H1 (cell line): ENCODE measurements at regions not wholly inside any gene's neighbourhood (a gene's known extent, or its start where the extent isn't known, plus 50 kb on each side); places are given as distances from the start of the nearest gene placed in this dataset.

Experiments used
- CTCF ChIA-PET: fragments of 300-600 bp; sonication (Branson Sonifier 250); formaldehyde crosslinking; loops from one replicate; lab custom pipeline; 2021; ENCODE audit not compliant: partially characterized antibody; lab: Charles Lee
- POLR2A ChIA-PET: fragments of 300-600 bp; sonication (Branson Sonifier 250); formaldehyde crosslinking; loops from one replicate; lab custom pipeline; 2021; ENCODE audit warnings: inconsistent platforms; ENCODE audit not compliant: partially characterized antibody; lab: Charles Lee
- DNase-seq, 2 experiments: peaks; one replicate each; pipeline versions ENCODE4 v3.0.0 to v3.0.0-alpha.2; 2010 to 2022; ENCODE audit warnings: low spot score in 2 of 2, low read depth in 1 of 2, mixed read lengths in 1 of 2
- FAIRE-seq: peaks from 2 replicates; lab custom pipeline; 2011; peaks lifted over from hg19 to GRCh38; lab: Jason Lieb, UNC
- H2AFZ ChIP-seq: 2 replicates; pipeline ENCODE4 v1.8.1; 2012; ENCODE audit warnings: low read length, inconsistent platforms
- H2AK5ac ChIP-seq: 2 replicates; pipeline ENCODE4 v1.6.1; 2013; ENCODE audit warnings: low read depth, low read length
- H2BK120ac ChIP-seq: replicated peaks from 2 replicates; pipeline ENCODE3; 2013; ENCODE audit warnings: low read depth, low read length, inconsistent platforms
- H2BK12ac ChIP-seq: 2 replicates; pipeline ENCODE4 v1.6.1; 2013; ENCODE audit warnings: low read depth, low read length
- H2BK15ac ChIP-seq: 2 replicates; pipeline ENCODE4 v1.6.1; 2013; ENCODE audit warnings: low read length
- H2BK20ac ChIP-seq: 2 replicates; pipeline ENCODE4 v1.6.1; 2013; ENCODE audit warnings: low read length
- H2BK5ac ChIP-seq: 2 replicates; pipeline ENCODE4 v1.6.1; 2013; ENCODE audit warnings: low read depth, low read length
- H3K14ac ChIP-seq: 2 replicates; pipeline ENCODE4 v1.6.1; 2013; ENCODE audit warnings: inconsistent platforms; ENCODE audit not compliant: insufficient read length
- H3K18ac ChIP-seq: 2 replicates; pipeline ENCODE4 v1.6.1; 2013; ENCODE audit warnings: low read length; ENCODE audit errors: extremely low read depth
- H3K23ac ChIP-seq: 2 replicates; pipeline ENCODE4 v1.6.1; 2013; ENCODE audit warnings: inconsistent platforms; ENCODE audit not compliant: insufficient read length
- H3K23me2 ChIP-seq: 2 replicates; pipeline ENCODE4 v1.6.1; 2013; ENCODE audit warnings: low read depth, low read length
- H3K27ac ChIP-seq: 2 replicates; pipeline ENCODE4 v1.6.1; 2011; ENCODE audit warnings: low read depth, low read length, inconsistent platforms
- H3K27me3 ChIP-seq, 4 experiments: replicated peaks in 1 of 4; 1 replicate in 1 of 4; 2 replicates in 3 of 4; pipeline versions ENCODE4 v1.6.1 to v1.8.1; 2011 to 2013; ENCODE audit warnings: low read length in 3 of 4, mild to moderate bottlenecking in 3 of 4, inconsistent platforms in 2 of 4, mixed read lengths in 2 of 4, moderate library complexity in 1 of 4; ENCODE audit not compliant: control insufficient read depth in 3 of 4, insufficient read depth in 3 of 4; ENCODE audit errors: extremely low read depth in 1 of 4
- H3K36me3 ChIP-seq, 4 experiments: 2 replicates each; pipeline versions ENCODE4 v1.6.1 to v1.8.1; 2011 to 2013; ENCODE audit warnings: mild to moderate bottlenecking in 4 of 4, low read length in 3 of 4, moderate library complexity in 2 of 4, control low read depth in 1 of 4, inconsistent platforms in 1 of 4; ENCODE audit not compliant: insufficient read depth in 4 of 4, control insufficient read depth in 2 of 4
- H3K4ac ChIP-seq: replicated peaks from 2 replicates; pipeline ENCODE3; 2013; ENCODE audit warnings: low read length, low read depth, mixed read lengths, inconsistent platforms; ENCODE audit not compliant: insufficient read length
- H3K4me1 ChIP-seq, 4 experiments: replicated peaks in 1 of 4; 1 replicate in 1 of 4; 2 replicates in 3 of 4; pipeline versions ENCODE4 v1.6.1 to v1.8.1; 2011 to 2013; ENCODE audit warnings: low read length in 3 of 4, inconsistent platforms in 2 of 4, mixed read lengths in 1 of 4; ENCODE audit not compliant: insufficient read depth in 4 of 4, control insufficient read depth in 3 of 4
- H3K4me2 ChIP-seq, 2 experiments: 2 replicates each; pipeline versions ENCODE4 v1.6.1 to v1.8.1; 2011 to 2013; ENCODE audit warnings: low read depth in 2 of 2, low read length in 2 of 2, control low read depth in 1 of 2, inconsistent platforms in 1 of 2, mild to moderate bottlenecking in 1 of 2; ENCODE audit not compliant: insufficient read depth in 1 of 2
- H3K4me3 ChIP-seq, 4 experiments: fragments of 200-600, 300-600 bp in 1 of 4; sonication (generic), shearing (Covaris generic), sonication (Bioruptor Twin) in 1 of 4; 2 replicates each; pipeline versions ENCODE4 v1.5.1 to v1.8.1; 2011 to 2016; ENCODE audit warnings: low read length in 4 of 4, low read depth in 3 of 4, control low read depth in 2 of 4, inconsistent platforms in 2 of 4, mild to moderate bottlenecking in 2 of 4, mixed read lengths in 1 of 4, moderate library complexity in 1 of 4; ENCODE audit not compliant: insufficient read depth in 2 of 4; ENCODE audit errors: extremely low read depth in 1 of 4
- H3K56ac ChIP-seq: replicated peaks from 2 replicates; pipeline ENCODE3; 2013; ENCODE audit warnings: low read depth, mild to moderate bottlenecking, mixed read lengths, low read length, inconsistent platforms; ENCODE audit not compliant: insufficient read length
- H3K79me1 ChIP-seq: 2 replicates; pipeline ENCODE4 v1.6.1; 2013; ENCODE audit warnings: low read depth, low read length, control low read depth
- H3K79me2 ChIP-seq, 2 experiments: 2 replicates each; pipeline versions ENCODE4 v1.6.1 to v1.8.1; 2012 to 2013; ENCODE audit warnings: low read length in 2 of 2, mild to moderate bottlenecking in 2 of 2, inconsistent platforms in 1 of 2; ENCODE audit not compliant: insufficient read depth in 2 of 2, control insufficient read depth in 1 of 2
- H3K9ac ChIP-seq, 4 experiments: replicated peaks in 1 of 4; 1 replicate in 1 of 4; 2 replicates in 3 of 4; pipeline versions ENCODE4 v1.6.1 to v1.8.1; 2011 to 2013; ENCODE audit warnings: low read depth in 3 of 4, low read length in 3 of 4, control low read depth in 2 of 4, mild to moderate bottlenecking in 2 of 4, moderate library complexity in 2 of 4, inconsistent platforms in 1 of 4; ENCODE audit errors: extremely low read depth in 1 of 4
- H3K9me3 ChIP-seq, 2 experiments: 2 replicates each; pipeline versions ENCODE4 v1.6.1 to v1.8.1; 2012 to 2013; ENCODE audit warnings: mild to moderate bottlenecking in 2 of 2, moderate library complexity in 2 of 2, control low read depth in 1 of 2, inconsistent platforms in 1 of 2, low read depth in 1 of 2, low read length in 1 of 2, mixed read lengths in 1 of 2; ENCODE audit not compliant: insufficient read depth in 2 of 2
- H4K20me1 ChIP-seq, 2 experiments: replicated peaks in 1 of 2; 2 replicates each; pipeline versions ENCODE3 to v1.8.1; 2011 to 2013; ENCODE audit warnings: inconsistent platforms in 2 of 2, low read length in 2 of 2, mild to moderate bottlenecking in 1 of 2; ENCODE audit not compliant: insufficient read depth in 2 of 2, control insufficient read depth in 1 of 2
- H4K5ac ChIP-seq: 2 replicates; pipeline ENCODE4 v1.6.1; 2013; ENCODE audit warnings: low read length, low read depth, mixed read lengths, inconsistent platforms; ENCODE audit not compliant: insufficient read length
- H4K8ac ChIP-seq: 2 replicates; pipeline ENCODE4 v1.8.0; 2013; ENCODE audit warnings: mild to moderate bottlenecking, moderate library complexity, low read length, inconsistent platforms; ENCODE audit not compliant: insufficient read depth; ENCODE audit errors: extremely low read depth
- H4K91ac ChIP-seq: replicated peaks from 2 replicates; pipeline ENCODE3; 2013; ENCODE audit warnings: low read length, mixed read lengths, inconsistent platforms; ENCODE audit not compliant: insufficient read length
- CBX5 ChIP-seq: fragments of 300-800, 300-1000 bp; sonication (generic); IDR thresholded peaks from 2 replicates; pipeline ENCODE4 v1.7.1; 2016; ENCODE audit warnings: antibody characterized with exemption, low read length, low read depth
- CEBPB ChIP-seq: IDR thresholded peaks from 2 replicates; pipeline ENCODE4 v1.6.1; 2012; ENCODE audit warnings: low read depth, low read length
- CHD1 ChIP-seq: IDR thresholded peaks from 2 replicates; pipeline ENCODE4 v1.6.1; 2012; ENCODE audit warnings: low read depth, low read length, improper control_type of control experiment
- POLR2AphosphoS5 ChIP-seq: IDR thresholded peaks from 2 replicates; pipeline ENCODE4 v1.6.1; 2011; ENCODE audit warnings: low read depth, low read length
- POU5F1 ChIP-seq: IDR thresholded peaks from 2 replicates; pipeline ENCODE4 v1.6.1; 2011; ENCODE audit warnings: low read depth, mild to moderate bottlenecking, low read length, moderate library complexity
- RFX5 ChIP-seq: IDR thresholded peaks from 2 replicates; pipeline ENCODE4 v1.6.1; 2011; ENCODE audit warnings: low read depth, low read length, improper control_type of control experiment, borderline replicate concordance
- SIX5 ChIP-seq: IDR thresholded peaks from 2 replicates; pipeline ENCODE4 v1.6.1; 2011; ENCODE audit warnings: mild to moderate bottlenecking, low read depth, low read length
- SP1 ChIP-seq: IDR thresholded peaks from 2 replicates; pipeline ENCODE4 v1.6.1; 2011; ENCODE audit warnings: low read depth, low read length
- WGBS, 2 experiments: shearing (Covaris generic) in 1 of 2; methylation state at CpG; one replicate each; pipeline versions ENCODE4 v1.1.6 to v1.1.7; 2013 to 2015; ENCODE audit warnings: low lambda C conversion rate in 2 of 2, mixed read lengths in 2 of 2, inconsistent platforms in 1 of 2, low coverage in 1 of 2, missing lambda C conversion rate in 1 of 2; ENCODE audit not compliant: insufficient replicate concordance in 2 of 2, insufficient coverage in 1 of 2, insufficient read length in 1 of 2; ENCODE audit errors: extremely low coverage in 1 of 2, missing lambda C conversion rate in 1 of 2; 5-methylcytosine and 5-hydroxymethylcytosine counted together

GRCh38 chr2:225196579-225196978 lies 154.3 kb upstream of the DOCK10 start:
- no peak overlapping the region for H2BK15ac ChIP-seq
- H2BK12ac ChIP-seq = no peak overlapping the region
- H2AFZ ChIP-seq = 0 out of 2 replicates have a peak overlapping the region, but pooled peaks have one; percentile 41
- no peak for TF ChIP-seq POLR2AphosphoS5
- TF ChIP-seq POU5F1 = no peak
- no peak for TF ChIP-seq CBX5
- no peak for TF ChIP-seq RFX5
- no peak for TF ChIP-seq CEBPB
- no peak for TF ChIP-seq SIX5
- no peak for TF ChIP-seq SP1
- TF ChIP-seq CHD1 = no peak
- H3K9ac ChIP-seq = no peak overlapping the region
- CTCF ChIA-PET = no interaction called here
- no peak overlapping the region for H3K4ac ChIP-seq
- no peak overlapping the region for H3K4me2 ChIP-seq
- no peaks in the 10 kb centered on the region for H4K20me1 ChIP-seq
- no peak overlapping the region for H3K56ac ChIP-seq
- DNase-seq (no peak), FAIRE-seq (no peak)
- no peaks in the 10 kb centered on the region for H3K27me3 ChIP-seq
- H3K4me3 ChIP-seq = no peak overlapping the region
- POLR2A ChIA-PET = no interaction called here
- no peak overlapping the region for H3K14ac ChIP-seq
- H3K36me3 ChIP-seq = no peaks in the 10 kb centered on the region
- H4K5ac ChIP-seq = no peak overlapping the region
- H2AK5ac ChIP-seq = no peak overlapping the region
- no peak overlapping the region for H3K23ac ChIP-seq
- H3K27ac ChIP-seq = no peak overlapping the region
- no peaks in the 10 kb centered on the region for H3K9me3 ChIP-seq
- no peaks in the 10 kb centered on the region for H3K79me2 ChIP-seq
- H2BK20ac ChIP-seq = no peak overlapping the region
- H3K18ac ChIP-seq = no peak overlapping the region
- H3K23me2 ChIP-seq = no peaks in the 10 kb centered on the region
- no peak overlapping the region for H2BK120ac ChIP-seq
- no peak overlapping the region for H2BK5ac ChIP-seq
- H3K4me1 ChIP-seq = no peaks in the 10 kb centered on the region
- WGBS, 2 experiments = 100% methylated on average over 1 of the region's 1 CpG; no CpG with 5 or more reads in 1 of the 2 experiments
- no peak overlapping the region for H4K8ac ChIP-seq
- no peak overlapping the region for H4K91ac ChIP-seq
- no peaks in the 10 kb centered on the region for H3K79me1 ChIP-seq
